Left ventricle myocardium inferior (tissue), 1 donor: ENCODE measurements at regions not wholly inside any gene's neighbourhood (a gene's known extent, or its start where the extent isn't known, plus 50 kb on each side); places are given as distances from the start of the nearest gene placed in this dataset.
"Not testable (repeated sequence)": the region's sequence is repeated elsewhere in the genome, so short reads cannot be mapped to it uniquely, and the experiment has no call there.

ENCODE experiments used
- DNase-seq: peaks from one replicate; pipeline ENCODE4 v3.0.0-alpha.2; 2020
- H3K27ac ChIP-seq: fragments of 200-600 bp; replicated peaks from 2 replicates; pipeline ENCODE4 v1.8.0; 2021
- H3K27me3 ChIP-seq: fragments of 200-600 bp; 2 replicates; pipeline ENCODE4 v1.8.0; 2021; ENCODE audit warnings: low read depth
- H3K36me3 ChIP-seq: fragments of 200-600 bp; 2 replicates; pipeline ENCODE4 v1.8.0; 2021
- H3K4me1 ChIP-seq: fragments of 200-600 bp; 2 replicates; pipeline ENCODE4 v1.8.0; 2021
- H3K4me3 ChIP-seq: fragments of 200-600 bp; 2 replicates; pipeline ENCODE4 v1.8.0; 2021; ENCODE audit warnings: mild to moderate bottlenecking, moderate library complexity
- H3K9me3 ChIP-seq: fragments of 200-600 bp; replicated peaks from 2 replicates; pipeline ENCODE4 v1.8.0; 2021
- intact Hi-C: fragments of 100-400 bp; cut with micrococcal nuclease; formaldehyde crosslinking; loops from one replicate; pipeline ENCODE4 v1.11.0; 2022
- TF ChIP-seq, protein P1 (sequence below): fragments of 200-600 bp; IDR thresholded peaks from 2 replicates; pipeline ENCODE4 v1.8.0; 2021; ENCODE audit warnings: antibody characterized with exemption, mild to moderate bottlenecking, borderline replicate concordance
- donor health status: DM: no; HTN: yes; CAD: no; lungs with severe emphysema.

DNA sequence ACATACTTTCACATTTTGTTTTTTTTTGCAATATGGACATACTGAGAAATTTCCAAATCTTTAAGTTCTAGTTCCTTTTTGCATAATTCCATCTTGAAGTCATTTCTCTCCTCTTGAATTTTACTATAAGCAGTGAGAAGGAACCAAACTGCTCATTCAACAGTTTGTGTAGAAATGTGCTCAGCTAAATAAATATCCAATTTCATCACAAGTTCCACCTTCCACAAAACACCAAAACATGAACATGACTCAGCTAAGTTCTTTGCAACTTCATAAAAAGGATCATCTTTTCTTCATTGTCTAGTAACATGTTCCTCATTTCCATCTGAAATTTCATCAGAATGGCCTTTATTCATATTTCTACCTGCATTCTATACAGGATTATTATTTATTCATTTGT lies 77.3 kb upstream of the FGF13 start:
- DNase-seq: no peak
- intact Hi-C loops: no loop called here
- no peaks in the 10 kb centered on the region for H3K36me3 ChIP-seq
- no peaks in the 10 kb centered on the region for H3K4me1 ChIP-seq
- TF ChIP-seq, protein P1, sequence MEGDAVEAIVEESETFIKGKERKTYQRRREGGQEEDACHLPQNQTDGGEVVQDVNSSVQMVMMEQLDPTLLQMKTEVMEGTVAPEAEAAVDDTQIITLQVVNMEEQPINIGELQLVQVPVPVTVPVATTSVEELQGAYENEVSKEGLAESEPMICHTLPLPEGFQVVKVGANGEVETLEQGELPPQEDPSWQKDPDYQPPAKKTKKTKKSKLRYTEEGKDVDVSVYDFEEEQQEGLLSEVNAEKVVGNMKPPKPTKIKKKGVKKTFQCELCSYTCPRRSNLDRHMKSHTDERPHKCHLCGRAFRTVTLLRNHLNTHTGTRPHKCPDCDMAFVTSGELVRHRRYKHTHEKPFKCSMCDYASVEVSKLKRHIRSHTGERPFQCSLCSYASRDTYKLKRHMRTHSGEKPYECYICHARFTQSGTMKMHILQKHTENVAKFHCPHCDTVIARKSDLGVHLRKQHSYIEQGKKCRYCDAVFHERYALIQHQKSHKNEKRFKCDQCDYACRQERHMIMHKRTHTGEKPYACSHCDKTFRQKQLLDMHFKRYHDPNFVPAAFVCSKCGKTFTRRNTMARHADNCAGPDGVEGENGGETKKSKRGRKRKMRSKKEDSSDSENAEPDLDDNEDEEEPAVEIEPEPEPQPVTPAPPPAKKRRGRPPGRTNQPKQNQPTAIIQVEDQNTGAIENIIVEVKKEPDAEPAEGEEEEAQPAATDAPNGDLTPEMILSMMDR: no peak
- no peak overlapping the region for H3K4me3 ChIP-seq
- no peaks in the 10 kb centered on the region for H3K9me3 ChIP-seq
- H3K27me3 ChIP-seq: no peaks in the 10 kb centered on the region
- no peak overlapping the region for H3K27ac ChIP-seq

DNA sequence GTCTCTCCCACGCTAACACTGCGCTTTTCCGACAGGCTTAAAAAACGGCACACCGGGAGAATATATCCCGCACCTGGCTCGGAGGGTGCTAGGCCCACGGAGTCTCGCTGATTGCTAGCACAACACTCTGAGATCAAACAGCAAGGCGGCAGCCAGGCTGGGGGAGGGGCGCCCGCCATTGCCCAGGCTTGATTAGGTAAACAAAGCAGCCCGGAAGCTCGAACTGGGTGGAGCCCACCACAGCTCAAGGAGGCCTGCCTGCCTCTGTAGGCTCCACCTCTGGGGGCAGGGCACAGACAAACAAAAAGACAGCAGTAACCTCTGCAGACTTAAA lies 67.0 kb upstream of the FGF13 start:
- H3K27me3 ChIP-seq, H3K27ac ChIP-seq, H3K4me1 ChIP-seq, H3K9me3 ChIP-seq, H3K36me3 ChIP-seq, H3K4me3 ChIP-seq, DNase-seq, intact Hi-C loops: not testable (repeated sequence)

DNA sequence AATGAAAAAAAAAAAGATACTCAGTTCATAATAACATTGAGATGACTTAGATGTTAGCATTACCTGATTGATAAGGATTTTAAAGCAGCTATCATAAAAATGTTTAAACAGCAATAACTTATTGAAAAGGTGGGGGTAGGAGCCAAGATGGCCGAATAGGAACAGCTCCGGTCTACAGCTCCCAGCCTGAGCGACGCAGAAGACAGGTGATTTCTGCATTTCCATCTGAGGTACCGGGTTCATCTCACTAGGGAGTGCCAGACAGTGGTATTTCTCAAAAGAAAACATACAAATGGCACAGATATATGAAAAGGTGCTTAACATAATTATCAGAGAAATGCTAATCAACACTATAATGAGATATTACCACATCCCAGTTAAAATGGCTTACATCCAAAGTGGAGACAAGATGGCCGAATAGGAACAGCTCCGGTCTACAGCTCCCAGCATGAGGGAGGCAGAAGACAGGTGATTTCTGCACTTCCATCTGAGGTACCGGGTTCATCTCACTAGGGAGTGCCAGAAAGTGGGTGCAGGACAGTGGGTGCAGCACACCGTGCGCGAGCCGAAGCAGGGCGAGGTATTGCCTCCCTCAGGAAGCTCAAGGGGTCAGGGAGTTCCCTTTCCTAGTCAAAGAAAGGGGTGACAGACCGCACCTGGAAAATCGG lies 66.5 kb upstream of the FGF13 start:
- H3K27me3 ChIP-seq, H3K9me3 ChIP-seq, H3K36me3 ChIP-seq, intact Hi-C loops, H3K27ac ChIP-seq, DNase-seq, H3K4me3 ChIP-seq, H3K4me1 ChIP-seq: not testable (repeated sequence)

DNA sequence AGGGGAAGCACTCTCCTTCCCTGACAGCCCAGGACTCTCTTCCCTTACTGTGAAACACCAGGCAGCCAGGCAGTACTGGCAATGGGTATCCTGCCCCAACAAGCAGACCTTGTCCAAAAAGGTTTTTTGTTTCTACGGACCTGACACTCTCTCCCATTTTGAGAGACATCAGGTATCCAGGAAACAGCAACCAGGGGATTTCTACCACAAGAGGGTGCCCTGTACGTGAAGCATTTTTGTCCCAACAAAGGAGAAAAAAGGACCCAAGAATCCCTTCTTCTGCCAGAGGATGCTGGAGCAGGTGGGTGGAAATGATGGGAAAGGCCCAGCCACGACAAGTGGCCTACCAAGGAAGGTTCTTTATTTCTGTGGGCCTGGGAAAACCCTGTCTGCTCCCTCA lies 65.7 kb upstream of the FGF13 start:
- Histone ChIP-seq H3K36me3 (no peaks in the 10 kb centered on the region), H3K9me3 (no peaks in the 10 kb centered on the region), H3K27me3 (no peaks in the 10 kb centered on the region), H3K4me3 (no peak overlapping the region), H3K27ac (no peak overlapping the region), H3K4me1 (no peaks in the 10 kb centered on the region)
- intact Hi-C loops: no loop called here
- DNase-seq: no peak
- TF ChIP-seq, protein P1: no peak

DNA sequence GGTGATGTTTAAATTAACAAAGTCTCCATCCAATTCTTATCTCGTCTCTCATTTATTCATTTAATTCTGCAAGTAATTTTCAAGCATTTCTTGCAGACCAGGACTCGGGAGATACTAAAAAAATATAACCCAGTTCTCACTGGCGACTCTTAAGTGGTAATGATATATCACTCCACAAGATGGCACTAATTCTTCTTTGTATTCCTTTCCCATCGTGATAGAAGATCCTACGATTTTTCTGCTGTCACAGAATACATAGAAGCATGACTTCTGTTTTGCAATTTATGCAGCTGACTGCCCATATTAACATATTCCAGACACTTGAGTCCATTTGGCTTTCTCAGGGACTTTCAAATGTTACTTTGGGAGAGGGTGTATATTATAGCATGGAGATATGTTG lies 64.0 kb upstream of the FGF13 start:
- Histone ChIP-seq H3K27ac (no peak overlapping the region), H3K4me1 (no peaks in the 10 kb centered on the region), H3K27me3 (no peaks in the 10 kb centered on the region), H3K9me3 (no peaks in the 10 kb centered on the region), H3K36me3 (no peaks in the 10 kb centered on the region), H3K4me3 (no peak overlapping the region)
- TF ChIP-seq, protein P1: peak; percentile 50
- intact Hi-C loops: no loop called here
- no peak for DNase-seq

DNA sequence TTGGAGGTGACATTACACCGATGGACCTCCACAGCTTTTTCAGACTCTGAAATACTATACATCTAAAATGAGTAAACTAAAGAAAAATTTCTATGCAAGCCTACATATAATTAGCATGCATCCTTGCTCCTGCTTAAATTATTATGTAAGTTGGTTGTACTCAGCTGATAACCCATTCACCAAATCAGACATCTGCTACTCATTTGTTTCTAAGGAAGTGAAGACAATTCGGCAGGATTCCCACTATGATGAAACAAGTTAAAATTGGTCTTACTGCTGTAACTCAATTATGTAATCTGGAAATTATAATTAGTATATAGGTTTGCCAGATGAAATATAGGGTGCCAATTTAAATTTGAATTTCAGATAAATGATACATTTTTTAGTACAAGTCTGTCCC lies 59.5 kb upstream of the FGF13 start:
- Histone ChIP-seq H3K4me1 (no peaks in the 10 kb centered on the region), H3K27me3 (no peaks in the 10 kb centered on the region), H3K9me3 (no peaks in the 10 kb centered on the region), H3K4me3 (no peak overlapping the region), H3K27ac (no peak overlapping the region), H3K36me3 (no peaks in the 10 kb centered on the region)
- TF ChIP-seq, protein P1: no peak
- no peak for DNase-seq
- intact Hi-C loops: no loop called here

DNA sequence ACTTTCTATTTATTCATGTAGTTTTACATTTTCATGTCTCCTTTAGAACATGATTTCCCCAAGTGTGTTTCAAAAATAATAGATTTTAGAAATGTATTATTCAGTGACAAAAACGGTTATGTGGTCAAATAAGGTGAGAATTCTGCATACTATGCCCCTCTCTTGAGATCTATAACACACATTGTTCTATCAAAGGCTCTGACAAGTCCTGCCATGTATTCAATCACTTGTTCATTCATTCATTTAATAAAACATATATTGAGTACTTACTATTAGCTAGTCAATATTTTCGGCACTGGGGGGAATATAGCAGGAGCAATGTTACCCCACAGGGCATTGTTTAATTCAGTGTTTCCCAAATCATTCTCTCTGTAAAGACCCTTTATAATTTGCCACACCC lies 58.4 kb upstream of the FGF13 start:
- Histone ChIP-seq H3K4me1 (no peaks in the 10 kb centered on the region), H3K4me3 (no peak overlapping the region), H3K36me3 (no peaks in the 10 kb centered on the region), H3K9me3 (no peaks in the 10 kb centered on the region), H3K27me3 (no peaks in the 10 kb centered on the region), H3K27ac (no peak overlapping the region)
- TF ChIP-seq, protein P1: no peak
- intact Hi-C loops: no loop called here
- DNase-seq: no peak
